HEK293 (cell line): ENCODE measurements at regions not wholly inside any gene's neighbourhood (a gene's known extent, or its start where the extent isn't known, plus 50 kb on each side); places are given as distances from the start of the nearest gene placed in this dataset.

ENCODE experiments used
- CTCF ChIA-PET: fragments of 350-600 bp; formaldehyde crosslinking; extraction: SDS; loops from one replicate; lab custom pipeline; 2021; ENCODE audit warnings: antibody characterized with exemption; lab: Yijun Ruan, JAX
- POLR2A ChIA-PET: fragments of 300-600 bp; formaldehyde crosslinking; extraction: SDS; loops from one replicate; lab custom pipeline; 2020; ENCODE audit warnings: antibody characterized with exemption, inconsistent platforms; lab: Yijun Ruan, JAX
- H3K27ac ChIP-seq: fragments of 200-500 bp; sonication (Bioruptor generic); 2 replicates; pipeline ENCODE4 v1.5.1; 2014; ENCODE audit warnings: low read depth, low read length, control low read depth, inconsistent platforms; ENCODE audit errors: extremely low read depth
- H3K36me3 ChIP-seq, 2 experiments: fragments of 200-500 bp in 1 of 2; sonication (Bioruptor generic) in 1 of 2; 1 replicate in 1 of 2; 2 replicates in 1 of 2; pipeline ENCODE4 v1.5.1; 2014 to 2017; ENCODE audit warnings: inconsistent platforms in 2 of 2, low read length in 2 of 2; ENCODE audit not compliant: control insufficient read depth in 2 of 2, insufficient read depth in 1 of 2
- H3K4me1 ChIP-seq: fragments of 200-500 bp; sonication (Bioruptor generic); 2 replicates; pipeline ENCODE4 v1.5.1; 2014; ENCODE audit warnings: mild to moderate bottlenecking, low read length, inconsistent platforms; ENCODE audit not compliant: control insufficient read depth, insufficient read depth
- H3K4me3 ChIP-seq: 2 replicates; pipeline ENCODE4 v1.5.1; 2011; ENCODE audit warnings: low read depth, mild to moderate bottlenecking, control low read depth, low read length, moderate library complexity
- H3K9me3 ChIP-seq: fragments of 200-500 bp; sonication (Bioruptor generic); 2 replicates; pipeline ENCODE4 v1.5.1; 2014; ENCODE audit warnings: low read depth, low read length, inconsistent platforms; ENCODE audit not compliant: control insufficient read depth, insufficient read depth
- KLF9 ChIP-seq: fragments of 450-650 bp; formaldehyde crosslinking; IDR thresholded peaks from 2 replicates; pipeline ENCODE4 v1.5.1; 2016; ENCODE audit warnings: missing biosample characterization, missing genetic modification characterization, low read depth
- OVOL3 ChIP-seq: fragments of 450-650 bp; formaldehyde crosslinking; IDR thresholded peaks from 2 replicates; pipeline ENCODE4 v1.5.1; 2016; ENCODE audit warnings: missing biosample characterization, missing genetic modification characterization
- ZNF174 ChIP-seq: fragments of 450-650 bp; formaldehyde crosslinking; IDR thresholded peaks from 2 replicates; pipeline ENCODE4 v1.5.0; 2017; ENCODE audit warnings: missing biosample characterization, mild to moderate bottlenecking, missing genetic modification characterization
- ZNF202 ChIP-seq: fragments of 450-650 bp; formaldehyde crosslinking; IDR thresholded peaks from 2 replicates; pipeline ENCODE4 v1.5.1; 2016; ENCODE audit warnings: missing biosample characterization, missing genetic modification characterization, borderline replicate concordance
- ZNF221 ChIP-seq: fragments of 450-650 bp; formaldehyde crosslinking; IDR thresholded peaks from 2 replicates; pipeline ENCODE4 v1.5.1; 2017; ENCODE audit warnings: missing biosample characterization, missing genetic modification characterization, borderline replicate concordance
- ZNF518A ChIP-seq: fragments of 450-650 bp; formaldehyde crosslinking; conservative IDR thresholded peaks from 2 replicates; pipeline ENCODE4 v1.5.1; 2016; ENCODE audit warnings: low read depth, missing biosample characterization, missing genetic modification characterization
- ZNF548 ChIP-seq: fragments of 450-650 bp; formaldehyde crosslinking; IDR thresholded peaks from 2 replicates; pipeline ENCODE4 v1.5.1; 2016; ENCODE audit warnings: missing biosample characterization, missing genetic modification characterization
- ZNF560 ChIP-seq: fragments of 450-650 bp; formaldehyde crosslinking; IDR thresholded peaks from 2 replicates; pipeline ENCODE4 v1.5.1; 2017; ENCODE audit warnings: missing biosample characterization, missing genetic modification characterization, borderline replicate concordance
- ZNF580 ChIP-seq: fragments of 450-650 bp; formaldehyde crosslinking; IDR thresholded peaks from 2 replicates; pipeline ENCODE4 v1.5.1; 2016; ENCODE audit warnings: missing biosample characterization, missing genetic modification characterization
- ZNF623 ChIP-seq: fragments of 450-650 bp; formaldehyde crosslinking; IDR thresholded peaks from 2 replicates; pipeline ENCODE4 v1.5.1; 2016; ENCODE audit warnings: missing biosample characterization, missing genetic modification characterization
- ZNF704 ChIP-seq: fragments of 450-650 bp; formaldehyde crosslinking; IDR thresholded peaks from 2 replicates; pipeline ENCODE4 v1.5.1; 2016; ENCODE audit warnings: missing biosample characterization, missing genetic modification characterization
- TF ChIP-seq, protein P1 (sequence below): fragments of 450-650 bp; formaldehyde crosslinking; IDR thresholded peaks from 2 replicates; pipeline ENCODE4 v1.5.1; 2016; ENCODE audit warnings: missing biosample characterization, missing genetic modification characterization
- TF ChIP-seq, protein P2 (sequence below): fragments of 450-650 bp; formaldehyde crosslinking; IDR thresholded peaks from 2 replicates; pipeline ENCODE4 v1.5.1; 2016; ENCODE audit warnings: missing biosample characterization, missing genetic modification characterization

DNA sequence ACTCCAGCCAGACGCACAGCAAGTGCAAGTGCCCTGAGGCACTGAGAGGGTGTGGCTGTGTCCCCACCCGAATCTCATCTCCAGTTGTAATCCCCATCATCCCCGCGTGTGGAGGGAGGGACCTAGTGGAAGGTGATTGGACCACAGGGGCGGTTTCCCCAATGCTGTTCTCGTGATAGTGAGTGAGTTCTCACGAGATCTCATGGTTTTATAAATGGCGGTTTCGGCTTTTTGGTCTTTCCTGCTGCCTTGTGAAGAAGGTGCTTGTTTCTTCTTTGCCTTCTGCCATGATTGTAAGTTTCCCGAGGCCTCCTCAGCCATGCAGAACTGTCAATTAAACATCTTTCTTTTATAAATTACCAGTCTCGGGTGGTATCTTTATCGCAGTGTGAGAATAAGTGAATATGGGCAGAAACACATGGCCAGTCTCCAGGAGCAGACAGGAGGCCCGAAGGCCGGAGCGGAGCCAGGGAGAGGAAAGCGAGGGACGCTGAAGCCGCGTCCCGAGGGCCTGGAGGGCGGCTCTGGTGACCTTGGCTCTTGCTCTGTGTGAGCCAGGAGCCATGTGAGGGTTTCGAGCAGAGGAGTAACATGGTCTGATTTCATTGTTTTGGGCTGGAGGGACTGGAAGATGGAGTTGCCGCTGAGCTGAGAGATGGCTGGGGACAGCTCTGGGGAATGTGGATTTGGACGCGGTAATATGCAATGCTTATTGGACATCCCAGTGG, 76.0 kb upstream of the C1orf174 start:
- Histone ChIP-seq H3K36me3 (no peaks in the 10 kb centered on the region), H3K4me3 (no peak overlapping the region), H3K27ac (no peak overlapping the region), H3K4me1 (no peaks in the 10 kb centered on the region), H3K9me3 (no peaks in the 10 kb centered on the region)
- CTCF ChIA-PET = no interaction called here
- POLR2A ChIA-PET = no interaction called here
- TF ChIP-seq ZNF623 (tag by site-specific recombination) (peak; percentile 71), ZNF174 (no peak)
- TF ChIP-seq, protein P1, sequence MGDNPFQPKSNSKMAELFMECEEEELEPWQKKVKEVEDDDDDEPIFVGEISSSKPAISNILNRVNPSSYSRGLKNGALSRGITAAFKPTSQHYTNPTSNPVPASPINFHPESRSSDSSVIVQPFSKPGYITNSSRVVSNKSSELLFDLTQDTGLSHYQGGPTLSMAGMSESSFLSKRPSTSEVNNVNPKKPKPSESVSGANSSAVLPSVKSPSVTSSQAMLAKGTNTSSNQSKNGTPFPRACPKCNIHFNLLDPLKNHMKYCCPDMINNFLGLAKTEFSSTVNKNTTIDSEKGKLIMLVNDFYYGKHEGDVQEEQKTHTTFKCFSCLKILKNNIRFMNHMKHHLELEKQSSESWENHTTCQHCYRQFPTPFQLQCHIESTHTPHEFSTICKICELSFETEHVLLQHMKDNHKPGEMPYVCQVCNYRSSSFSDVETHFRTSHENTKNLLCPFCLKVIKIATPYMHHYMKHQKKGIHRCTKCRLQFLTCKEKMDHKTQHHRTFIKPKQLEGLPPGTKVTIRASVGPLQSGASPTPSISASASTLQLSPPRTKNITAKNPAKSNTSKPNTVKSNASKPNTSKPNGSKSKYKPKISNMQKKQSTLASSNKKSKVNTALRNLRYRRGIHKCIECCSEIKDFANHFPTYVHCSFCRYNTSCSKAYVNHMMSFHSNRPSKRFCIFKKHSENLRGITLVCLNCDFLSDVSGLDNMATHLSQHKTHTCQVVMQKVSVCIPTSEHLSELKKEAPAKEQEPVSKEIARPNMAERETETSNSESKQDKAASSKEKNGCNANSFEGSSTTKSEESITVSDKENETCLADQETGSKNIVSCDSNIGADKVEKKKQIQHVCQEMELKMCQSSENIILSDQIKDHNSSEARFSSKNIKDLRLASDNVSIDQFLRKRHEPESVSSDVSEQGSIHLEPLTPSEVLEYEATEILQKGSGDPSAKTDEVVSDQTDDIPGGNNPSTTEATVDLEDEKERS (tag by site-specific recombination) = no peak

GRCh38 chr1:3976821-3977220, 76.7 kb upstream of the C1orf174 start:
- ChIA-PET CTCF (no interaction called here), POLR2A (no interaction called here)
- Histone ChIP-seq H3K36me3 (no peaks in the 10 kb centered on the region), H3K27ac (no peak overlapping the region), H3K4me3 (no peak overlapping the region), H3K9me3 (no peaks in the 10 kb centered on the region), H3K4me1 (no peaks in the 10 kb centered on the region)
- TF ChIP-seq, protein P1 (tag by site-specific recombination) = no peak
- no peak for TF ChIP-seq ZNF518A (tag by site-specific recombination)
- TF ChIP-seq ZNF548 (tag by site-specific recombination) = no peak
- TF ChIP-seq ZNF202 (tag by site-specific recombination) = no peak
- TF ChIP-seq, protein P2, sequence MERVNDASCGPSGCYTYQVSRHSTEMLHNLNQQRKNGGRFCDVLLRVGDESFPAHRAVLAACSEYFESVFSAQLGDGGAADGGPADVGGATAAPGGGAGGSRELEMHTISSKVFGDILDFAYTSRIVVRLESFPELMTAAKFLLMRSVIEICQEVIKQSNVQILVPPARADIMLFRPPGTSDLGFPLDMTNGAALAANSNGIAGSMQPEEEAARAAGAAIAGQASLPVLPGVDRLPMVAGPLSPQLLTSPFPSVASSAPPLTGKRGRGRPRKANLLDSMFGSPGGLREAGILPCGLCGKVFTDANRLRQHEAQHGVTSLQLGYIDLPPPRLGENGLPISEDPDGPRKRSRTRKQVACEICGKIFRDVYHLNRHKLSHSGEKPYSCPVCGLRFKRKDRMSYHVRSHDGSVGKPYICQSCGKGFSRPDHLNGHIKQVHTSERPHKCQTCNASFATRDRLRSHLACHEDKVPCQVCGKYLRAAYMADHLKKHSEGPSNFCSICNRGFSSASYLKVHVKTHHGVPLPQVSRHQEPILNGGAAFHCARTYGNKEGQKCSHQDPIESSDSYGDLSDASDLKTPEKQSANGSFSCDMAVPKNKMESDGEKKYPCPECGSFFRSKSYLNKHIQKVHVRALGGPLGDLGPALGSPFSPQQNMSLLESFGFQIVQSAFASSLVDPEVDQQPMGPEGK = no peak
- no peak for TF ChIP-seq KLF9
- no peak for TF ChIP-seq OVOL3 (tag by site-specific recombination)
- no peak for TF ChIP-seq ZNF704 (tag by site-specific recombination)
- no peak for TF ChIP-seq ZNF580
- no peak for TF ChIP-seq ZNF560 (tag by site-specific recombination)
- no peak for TF ChIP-seq ZNF221 (tag by site-specific recombination)
- TF ChIP-seq, all 188 proteins: peak for 0
